Inferior parietal cortex (tissue), 1 donor: ENCODE measurements at regions not wholly inside any gene's neighbourhood (a gene's known extent, or its start where the extent isn't known, plus 50 kb on each side); places are given as distances from the start of the nearest gene placed in this dataset.
A peak's percentile ranks its signal among the peaks of the same experiment; 100 is the strongest.

Source experiments
- DNase-seq: peaks from one replicate; pipeline ENCODE4 v3.0.0-alpha.2; 2016; ENCODE audit errors: extremely low spot score

DNA sequence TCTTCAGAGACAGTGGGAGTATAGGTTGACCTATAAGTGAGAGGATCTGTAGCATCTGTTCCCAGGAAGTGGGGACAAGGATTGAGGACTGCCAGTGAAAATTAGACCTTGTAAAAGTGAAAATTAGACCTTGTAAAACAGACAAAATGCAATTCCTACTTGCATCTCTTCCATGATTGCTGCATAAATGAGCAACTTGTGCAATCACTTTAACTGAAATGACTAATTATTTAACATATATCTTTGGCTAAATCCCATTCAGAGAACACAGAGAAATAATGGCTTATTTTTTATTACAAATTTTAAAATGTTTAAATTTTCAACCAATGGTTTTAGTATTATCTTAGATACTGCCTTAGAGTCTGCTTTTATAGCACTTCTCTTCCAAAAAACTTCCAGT lies 67.2 kb upstream of the NABP1 start:
- DNase-seq, result no peak

DNA sequence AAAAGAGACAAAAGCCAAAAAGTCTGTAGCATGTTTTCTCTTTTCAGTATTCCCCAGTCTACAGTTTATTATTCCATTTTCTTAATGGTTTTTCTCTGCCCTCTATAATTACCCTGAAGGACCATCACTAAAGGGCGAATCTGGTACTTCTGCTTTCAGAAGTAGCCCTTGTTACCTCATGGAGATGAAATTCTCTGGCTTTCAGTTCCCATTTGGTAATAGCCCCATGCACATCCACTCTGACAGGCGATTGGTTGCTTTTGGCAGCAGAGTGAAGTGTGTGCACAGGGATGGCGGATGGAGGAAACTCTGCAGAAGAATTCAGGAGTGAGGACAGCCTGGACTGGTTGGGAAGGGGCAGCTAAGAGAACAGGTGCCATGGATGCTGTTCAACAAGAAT lies 66.3 kb upstream of the NABP1 start:
- DNase-seq, result peak; percentile 17

DNA sequence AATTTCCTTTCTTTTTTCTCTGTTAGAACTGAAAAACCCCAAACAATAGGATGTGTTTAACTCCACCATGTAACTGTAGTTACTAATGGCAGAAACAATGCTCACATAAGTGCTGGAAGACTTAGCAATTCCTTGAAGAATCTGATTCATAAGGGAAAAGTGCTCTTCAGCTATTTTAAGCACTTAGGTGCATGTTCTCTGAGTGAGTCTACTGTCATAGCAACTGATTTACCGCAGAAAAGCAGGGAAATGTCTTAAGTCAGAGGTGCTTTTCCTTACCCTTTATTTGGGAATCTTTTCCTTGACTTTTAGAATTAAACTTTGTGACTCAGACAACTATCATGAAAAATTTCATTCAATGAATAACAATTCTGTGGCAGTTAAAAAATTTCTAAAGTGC lies 65.4 kb upstream of the NABP1 start:
- no peak for DNase-seq

DNA sequence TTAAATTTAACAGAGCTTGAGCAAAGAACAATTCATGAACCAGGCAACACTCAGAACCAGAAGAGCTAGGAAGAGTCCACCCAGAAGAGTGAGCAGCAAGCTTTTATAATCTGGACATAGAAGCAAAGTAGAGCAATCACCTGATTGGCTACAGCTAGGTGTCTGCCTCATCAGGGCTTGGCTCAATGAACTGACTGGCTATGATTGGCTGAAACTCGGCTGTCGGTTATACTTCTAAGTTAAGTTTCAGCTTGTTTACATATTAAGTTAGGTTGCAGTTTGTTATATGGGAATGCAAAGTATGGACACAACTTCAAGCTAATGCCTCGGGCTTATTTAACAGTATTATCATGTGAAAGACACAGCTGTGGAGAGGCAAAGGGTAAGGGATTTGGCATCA lies 63.2 kb upstream of the NABP1 start:
- no peak for DNase-seq

DNA sequence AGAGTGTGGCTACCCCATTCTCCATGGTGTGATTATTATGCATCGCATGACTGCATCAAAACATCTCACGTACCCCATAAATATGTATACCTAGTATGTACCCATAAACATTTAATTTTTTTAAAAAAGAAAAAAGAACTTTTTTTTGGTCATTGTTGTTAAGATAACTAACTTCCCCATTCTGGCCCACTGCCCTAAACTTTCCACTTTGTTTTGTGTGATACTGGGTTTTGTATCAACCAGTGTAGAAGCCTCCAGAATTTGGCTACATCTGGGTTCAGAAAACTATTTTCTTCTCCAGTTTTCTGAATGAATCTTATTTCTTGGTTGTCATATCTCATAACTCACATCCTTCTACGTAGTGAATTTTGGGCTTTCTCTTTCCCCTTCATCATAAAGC lies 62.3 kb upstream of the NABP1 start:
- DNase-seq, result no peak

DNA sequence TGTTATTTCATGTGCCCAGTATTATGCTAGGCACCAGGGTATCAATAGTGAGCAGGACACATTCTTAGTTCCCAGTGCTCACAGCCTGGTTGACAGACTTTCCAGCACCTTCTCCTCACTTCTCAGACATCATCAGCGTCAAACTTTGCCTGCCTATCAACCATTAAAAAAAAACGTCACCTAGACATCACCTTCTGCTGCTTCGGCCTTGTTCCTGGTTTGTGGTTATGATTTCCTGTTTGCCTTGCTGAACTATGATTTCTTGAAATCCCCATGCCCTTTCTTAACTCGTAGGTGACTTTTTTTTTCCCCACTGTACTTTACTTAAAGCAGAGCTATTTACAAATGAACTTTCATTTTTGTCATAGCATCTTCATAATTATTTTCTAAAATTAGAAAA lies 60.4 kb upstream of the NABP1 start:
- DNase-seq, result no peak

DNA sequence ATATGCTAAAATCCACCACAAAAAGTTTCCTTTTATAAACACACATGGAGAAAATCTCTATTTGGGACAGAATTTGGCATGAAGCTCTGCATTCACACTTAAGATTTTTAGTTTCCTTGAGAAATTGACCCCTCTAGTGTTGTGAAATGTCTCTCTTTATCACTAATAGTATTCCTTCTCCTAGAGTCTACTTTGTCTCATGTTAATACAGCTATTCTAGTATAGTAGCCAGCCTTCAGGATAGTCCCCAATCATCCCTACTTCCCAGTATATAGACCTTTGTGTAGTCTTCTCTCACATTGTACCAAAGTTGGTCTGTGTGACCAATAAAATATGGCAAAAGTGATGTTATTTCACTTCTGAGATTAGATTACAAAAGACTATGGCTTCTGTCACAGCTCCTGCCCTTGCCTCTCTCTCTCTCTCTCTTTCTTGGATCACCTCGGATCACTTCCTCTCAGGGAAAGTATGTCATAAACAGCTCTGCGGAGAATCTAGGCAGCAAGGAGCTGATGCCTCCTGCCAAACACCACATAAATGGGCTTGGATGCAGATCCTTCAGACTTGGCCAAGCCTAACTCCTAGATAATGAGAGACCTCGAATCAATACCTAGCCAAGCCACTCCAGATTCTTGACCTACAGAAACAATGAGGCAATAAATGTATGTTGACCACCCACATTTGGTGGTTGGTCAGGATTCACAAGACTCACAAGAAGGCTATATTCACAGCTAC lies 59.7 kb upstream of the NABP1 start:
- DNase-seq, result no peak

DNA sequence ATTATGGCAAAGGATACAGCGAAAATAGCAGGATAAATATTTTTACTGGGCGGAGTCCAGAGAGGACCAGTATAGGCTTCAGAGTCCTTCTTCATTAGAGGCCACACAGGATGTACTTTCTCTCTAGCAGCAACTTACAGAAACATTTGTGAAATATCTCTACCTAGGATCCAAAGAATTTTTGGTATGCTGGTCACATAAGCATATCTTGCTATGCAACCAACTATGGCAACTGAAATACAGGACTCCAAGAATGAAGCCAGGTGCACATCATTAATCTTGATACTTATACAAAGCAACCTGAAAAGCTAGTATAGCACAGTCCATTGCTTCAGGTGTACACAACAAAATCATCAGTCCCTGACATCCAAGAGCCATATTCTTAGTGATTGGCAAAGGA lies 59.1 kb upstream of the NABP1 start:
- DNase-seq, result no peak

DNA sequence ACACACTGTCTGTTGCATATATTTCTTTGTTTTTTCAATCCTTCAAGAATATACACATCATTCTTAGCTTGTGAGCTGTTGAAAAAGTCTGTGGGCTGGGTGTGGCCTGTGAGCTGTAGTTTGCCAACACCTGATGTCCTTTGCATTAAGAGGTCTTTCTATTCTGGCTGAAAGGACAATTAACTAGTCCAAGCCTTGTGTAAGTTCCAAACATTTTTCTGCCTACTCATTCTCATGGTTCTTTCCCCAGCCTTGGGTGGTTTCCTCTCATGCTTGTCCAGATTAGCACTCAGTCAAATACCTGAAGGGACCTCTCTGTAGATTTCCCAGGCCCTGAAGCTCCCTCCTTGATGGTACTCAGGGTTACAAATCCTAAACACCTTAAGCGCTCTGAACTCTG lies 57.8 kb upstream of the NABP1 start:
- DNase-seq, result no peak

DNA sequence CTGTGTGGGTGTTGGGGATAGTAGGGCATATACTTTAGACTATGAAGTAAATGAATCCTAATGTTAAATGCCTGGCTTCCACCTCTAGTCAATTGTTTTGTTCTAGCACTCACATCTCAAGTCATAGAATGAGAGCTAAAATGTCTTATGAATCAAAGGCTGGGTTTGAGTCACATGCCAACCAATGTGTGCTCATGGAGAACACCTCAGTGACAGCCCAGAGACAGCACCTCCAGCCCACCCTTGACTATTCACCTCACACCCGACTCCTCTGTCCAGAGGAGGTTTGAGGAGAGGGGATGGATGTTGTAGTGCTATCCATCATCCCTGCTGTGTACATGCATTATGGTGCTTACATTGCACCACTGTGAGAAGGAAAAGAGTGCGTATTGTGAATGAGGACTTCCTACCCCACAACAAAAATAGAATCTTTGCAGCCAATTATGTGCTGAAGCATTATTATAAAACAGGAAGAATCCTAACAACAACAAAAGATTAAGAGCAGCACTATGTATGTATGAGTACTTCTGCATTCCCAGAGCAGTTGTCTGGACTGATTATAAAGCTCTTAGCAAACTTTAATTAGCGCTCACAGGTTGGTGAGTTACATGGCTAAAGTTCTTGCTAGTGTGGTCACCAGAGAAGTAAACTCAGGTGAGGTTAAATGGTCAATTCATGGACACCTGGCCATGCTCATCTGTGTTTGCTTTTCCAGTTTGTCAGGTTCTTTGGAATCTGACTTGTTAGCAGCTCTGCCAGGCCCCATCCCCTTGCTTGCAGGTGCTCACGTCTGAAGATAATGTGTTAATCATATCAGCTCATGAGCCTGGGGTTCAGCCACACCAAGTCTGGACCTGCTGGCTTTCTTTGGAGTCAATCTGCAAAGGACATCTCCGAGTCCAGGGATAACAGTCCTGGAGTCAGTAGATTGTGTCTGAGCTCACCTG lies 55.3 kb upstream of the NABP1 start:
- DNase-seq, result no peak

DNA sequence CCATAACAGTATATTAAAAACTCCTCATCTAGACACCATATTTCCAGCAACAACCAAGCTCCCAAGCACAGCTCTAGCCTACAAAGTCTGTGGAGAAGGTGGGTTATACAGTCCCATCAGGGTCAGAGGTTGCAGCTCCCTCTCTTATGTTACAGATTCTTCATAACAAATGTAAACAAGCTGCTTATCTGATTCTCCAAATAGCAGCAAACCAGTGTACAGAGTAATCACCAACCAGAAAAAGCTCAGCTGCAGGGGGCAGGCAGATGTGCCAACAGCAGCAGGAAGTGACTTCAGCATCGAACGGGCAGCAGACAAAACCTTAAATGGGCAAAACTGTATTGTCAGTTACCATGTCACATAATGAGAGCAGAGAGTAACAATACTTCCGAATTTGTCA lies 52.9 kb upstream of the NABP1 start:
- DNase-seq, result no peak

DNA sequence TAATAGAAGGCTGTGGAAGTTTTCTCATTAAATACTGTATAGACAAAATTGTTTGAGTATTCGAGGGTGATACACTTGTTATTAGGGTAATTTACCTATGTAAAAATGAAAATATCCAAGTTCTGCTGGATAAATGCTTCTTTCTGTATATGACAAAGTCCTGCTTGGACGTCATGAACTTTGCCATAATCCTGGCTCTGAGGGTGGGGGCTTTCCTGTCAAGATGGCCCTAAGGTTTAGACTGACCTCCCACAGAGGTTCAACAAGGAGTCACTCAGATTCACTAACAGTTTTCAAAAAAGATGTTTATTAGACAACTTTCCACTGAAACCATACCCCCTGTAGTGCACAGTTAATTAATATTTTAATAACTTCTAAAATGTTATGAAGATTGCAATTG lies 52.5 kb upstream of the NABP1 start:
- DNase-seq, result no peak

DNA sequence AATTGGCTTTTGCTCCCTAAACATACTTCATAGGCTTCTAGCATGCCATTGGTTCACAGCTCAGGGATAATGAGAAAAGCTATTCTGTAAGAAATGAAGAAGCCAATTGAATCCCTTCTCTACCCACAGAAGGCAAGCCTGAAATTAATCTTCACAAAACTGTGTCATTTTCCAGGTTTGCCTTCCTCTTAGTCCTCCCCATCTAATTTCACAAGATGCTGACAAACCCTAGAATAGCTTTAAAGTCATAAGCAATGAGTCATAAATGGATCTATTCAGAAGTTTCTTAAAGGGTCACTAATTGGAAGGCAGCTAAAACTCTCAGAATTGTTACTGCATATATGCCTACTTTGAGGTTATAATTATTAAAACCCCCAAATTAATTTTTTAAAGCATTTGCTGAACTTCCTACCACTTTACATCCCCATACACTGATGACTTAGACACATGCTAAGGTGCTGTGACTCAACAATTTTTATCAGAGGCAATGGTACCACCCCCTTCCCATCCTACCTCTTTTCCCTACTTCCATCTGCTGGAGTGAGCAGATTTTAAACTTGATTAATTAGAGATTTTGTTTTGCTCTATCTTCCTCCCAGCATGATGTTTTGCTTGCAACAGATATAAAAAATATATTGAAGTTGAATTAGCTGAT lies 51.3 kb upstream of the NABP1 start:
- DNase-seq, result no peak

DNA sequence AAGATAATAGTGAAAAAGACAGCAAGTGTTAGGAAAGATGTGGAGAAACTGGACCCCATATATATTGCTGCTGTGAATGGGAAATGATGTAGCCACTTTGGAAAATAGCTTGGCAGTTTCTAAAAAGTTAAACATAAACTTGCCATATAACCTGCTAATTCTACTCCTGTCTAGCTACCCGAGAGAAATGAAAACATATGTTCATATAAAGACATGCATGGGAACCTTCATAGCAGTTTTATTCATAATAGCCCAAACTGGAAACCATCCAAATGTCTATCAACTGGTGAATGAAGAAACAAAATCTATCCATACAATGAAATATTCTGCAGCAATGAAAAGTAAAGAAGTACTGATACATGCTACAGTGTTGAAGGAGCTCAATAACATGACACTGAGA lies 50.4 kb upstream of the NABP1 start:
- no peak for DNase-seq
